Esophagus muscularis mucosa (tissue), 4 donors: ENCODE measurements at regions not wholly inside any gene's neighbourhood (a gene's known extent, or its start where the extent isn't known, plus 50 kb on each side); places are given as distances from the start of the nearest gene placed in this dataset.

Experiments used
- DNase-seq: peaks from one replicate; pipeline ENCODE4 v3.0.0-alpha.2; 2017; ENCODE audit errors: extremely low spot score
- H3K27ac ChIP-seq, 4 donors: fragments of 200-600 bp; sonication (generic); replicated peaks in 1 of 4; 1 replicate in 3 of 4; 2 replicates in 1 of 4; pipeline ENCODE4 v1.5.1; 2016 to 2019; ENCODE audit warnings: mild to moderate bottlenecking in 1 of 4
- H3K27me3 ChIP-seq, 4 donors: fragments of 200-600 bp; sonication (generic); one replicate each; pipeline versions ENCODE4 v1.5.1 to v1.6.0; 2016 to 2019
- H3K36me3 ChIP-seq, 4 donors: fragments of 200-600 bp; sonication (generic); one replicate each; pipeline ENCODE4 v1.5.1; 2016 to 2019
- H3K4me1 ChIP-seq, 4 donors: fragments of 200-600 bp; sonication (generic); one replicate each; pipeline ENCODE4 v1.5.1; 2016 to 2019
- H3K4me3 ChIP-seq, 4 donors: fragments of 200-600 bp; sonication (generic); 1 replicate in 2 of 4; 2 replicates in 2 of 4; pipeline ENCODE4 v1.5.1; 2016 to 2019; ENCODE audit warnings: mild to moderate bottlenecking in 4 of 4, moderate library complexity in 1 of 4
- H3K9me3 ChIP-seq, 4 donors: fragments of 200-600 bp; sonication (generic); 1 replicate in 3 of 4; 2 replicates in 1 of 4; pipeline ENCODE4 v1.5.1; 2016 to 2019
- CTCF ChIP-seq, 3 experiments: fragments of 200-600 bp in 2 of 3; fragments of 450-650 bp in 1 of 3; sonication (generic) in 2 of 3; IDR thresholded peaks; one replicate each; pipeline ENCODE4 v1.5.1; 2017 to 2019; ENCODE audit warnings: antibody characterized with exemption in 3 of 3, mild to moderate bottlenecking in 2 of 3, moderate library complexity in 1 of 3
- EP300 ChIP-seq: sonication (generic); formaldehyde crosslinking; IDR thresholded peaks from one replicate; pipeline ENCODE4 v1.6.1; 2017; ENCODE audit warnings: antibody characterized with exemption
- POLR2A ChIP-seq: fragments of 450-650 bp; IDR thresholded peaks from one replicate; pipeline ENCODE4 v1.6.1; 2017; ENCODE audit warnings: antibody characterized with exemption, moderate library complexity, mild to moderate bottlenecking, low read depth
- POLR2AphosphoS5 ChIP-seq, 2 donors: sonication (generic); formaldehyde crosslinking; IDR thresholded peaks; one replicate each; pipeline ENCODE4 v1.6.1; 2017; ENCODE audit warnings: antibody characterized with exemption in 2 of 2
- WGBS: methylation state at CpG from one replicate; pipeline ENCODE4 v1.1.5; 2018; 5-methylcytosine and 5-hydroxymethylcytosine counted together
- intact Hi-C: fragments of 100-400 bp; cut with DNase I; formaldehyde crosslinking; loops from one replicate; pipeline ENCODE4 v1.15.1; 2023

- TF ChIP-seq POLR2AphosphoS5 (IDR thresholded peaks at IDR 0.05) (no peak), EP300 (no peak), POLR2A (no peak), CTCF (IDR thresholded peaks at IDR 0.05) (no peak)
- intact Hi-C loops: no loop called here
- WGBS: 46% methylated on average over 3 of the region's 3 CpGs
Observed at GRCh38 chr4:164509951-164510350, 244.0 kb upstream of the SMIM31 start.

GRCh38 chr4:164512124-164512523, 241.8 kb upstream of the SMIM31 start:
- H3K4me3 ChIP-seq: no peak overlapping the region
- whole genome bisulfite sequencing: 81% methylated on average over 2 of the region's 2 CpGs
- DNase-seq: no peak
- peaks cover 0 to 4% (median 0%) of the 10 kb centered on the region in 4 donors for H3K27me3 ChIP-seq
- no peaks in the 10 kb centered on the region for H3K36me3 ChIP-seq
- intact Hi-C loops: no loop called here
- TF ChIP-seq CTCF (IDR thresholded peaks at IDR 0.05) (no peak), EP300 (no peak), POLR2A (no peak), POLR2AphosphoS5 (IDR thresholded peaks at IDR 0.05) (no peak)
- H3K4me1 ChIP-seq: no peaks in the 10 kb centered on the region
- H3K27ac ChIP-seq: no peak overlapping the region
- H3K9me3 ChIP-seq: peaks cover 0 to 5% (median 0%) of the 10 kb centered on the region in 4 donors

More at GRCh38 chr4:164509951-164510350, 244.0 kb upstream of the SMIM31 start:
- Histone ChIP-seq H3K9me3 (no peaks in the 10 kb centered on the region), H3K27me3 (peaks cover 0 to 4% (median 0%) of the 10 kb centered on the region in 4 donors), H3K27ac (no peak overlapping the region), H3K4me1 (no peaks in the 10 kb centered on the region), H3K4me3 (no peak overlapping the region), H3K36me3 (no peaks in the 10 kb centered on the region)
- no peak for DNase-seq

- no peaks in the 10 kb centered on the region for H3K36me3 ChIP-seq
- no peak overlapping the region for H3K4me3 ChIP-seq
- no peaks in the 10 kb centered on the region for H3K4me1 ChIP-seq
- H3K9me3 ChIP-seq: peaks cover 0 to 5% (median 0%) of the 10 kb centered on the region in 4 donors
- no peak for DNase-seq
- H3K27ac ChIP-seq: no peak overlapping the region
- TF ChIP-seq POLR2AphosphoS5 (IDR thresholded peaks at IDR 0.05) (no peak), POLR2A (no peak), CTCF (IDR thresholded peaks at IDR 0.05) (no peak), EP300 (no peak)
- intact Hi-C loops: no loop called here
- H3K27me3 ChIP-seq: no peaks in the 10 kb centered on the region
Observed at GRCh38 chr4:164514765-164515164, 239.2 kb upstream of the SMIM31 start.

- H3K36me3 ChIP-seq: no peaks in the 10 kb centered on the region
- no peaks in the 10 kb centered on the region for H3K27me3 ChIP-seq
- 65% methylated on average over 4 of the region's 4 CpGs for WGBS
- peaks cover 0 to 4% (median 0%) of the 10 kb centered on the region in 4 donors for H3K9me3 ChIP-seq
- no peak overlapping the region for H3K27ac ChIP-seq
- TF ChIP-seq POLR2A (no peak), CTCF (IDR thresholded peaks at IDR 0.05) (no peak), POLR2AphosphoS5 (IDR thresholded peaks at IDR 0.05) (no peak), EP300 (no peak)
- H3K4me1 ChIP-seq: no peaks in the 10 kb centered on the region
- no peak for DNase-seq
- intact Hi-C loops: no loop called here
- H3K4me3 ChIP-seq: no peak overlapping the region
Observed at GRCh38 chr4:164524789-164525188, 229.1 kb upstream of the SMIM31 start.

DNA sequence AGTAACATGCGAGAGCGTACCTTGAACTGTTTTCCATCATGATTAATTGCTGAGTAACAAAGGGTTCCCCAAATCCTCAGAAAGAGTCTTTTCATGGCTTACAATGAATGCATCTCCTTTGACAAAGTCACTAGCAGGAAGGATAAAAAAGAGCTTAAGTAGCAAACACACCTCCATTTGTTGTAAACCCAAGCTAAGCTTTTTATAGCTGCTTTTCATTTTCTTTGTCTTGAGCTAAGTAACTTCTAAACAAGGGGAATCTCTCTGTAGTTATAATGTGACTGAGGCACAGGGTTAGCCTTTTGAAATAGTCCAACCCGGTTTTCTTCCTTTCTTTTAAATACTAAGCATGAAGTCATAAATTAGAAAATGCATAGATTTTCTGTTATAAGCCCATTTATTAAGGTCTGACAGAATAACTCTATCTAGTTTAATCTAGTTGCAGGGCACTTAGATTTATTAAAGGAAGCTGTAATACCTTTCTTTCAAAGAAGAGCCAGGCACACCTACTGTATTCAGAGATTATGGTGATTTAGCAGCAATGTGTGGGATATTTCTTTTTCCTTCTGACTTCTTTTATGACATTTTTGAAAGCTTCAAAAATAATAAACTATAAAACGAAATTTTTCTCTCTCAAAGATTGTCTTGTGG, 226.9 kb upstream of the SMIM31 start:
- 60% methylated on average over 4 of the region's 4 CpGs for WGBS
- DNase-seq: no peak
- intact Hi-C loops: no loop called here
- H3K4me3 ChIP-seq: no peak overlapping the region
- no peak overlapping the region for H3K27ac ChIP-seq
- H3K4me1 ChIP-seq: no peaks in the 10 kb centered on the region
- no peaks in the 10 kb centered on the region for H3K27me3 ChIP-seq
- H3K36me3 ChIP-seq: no peaks in the 10 kb centered on the region
- TF ChIP-seq POLR2A (no peak), CTCF (IDR thresholded peaks at IDR 0.05) (no peak), EP300 (no peak), POLR2AphosphoS5 (IDR thresholded peaks at IDR 0.05) (no peak)
- peaks cover 0 to 4% (median 0%) of the 10 kb centered on the region in 4 donors for H3K9me3 ChIP-seq
